ENCODE measurements at regions not wholly inside any gene's neighbourhood (a gene's known extent, or its start where the extent isn't known, plus 50 kb on each side); places are given as distances from the start of the nearest gene placed in this dataset.
A peak's percentile ranks its signal among the peaks of the same experiment; 100 is the strongest.

GRCh38 chr2:67311536-67311935 is 85.6 kb upstream of the ETAA1 start:
- no TSS peak for BruUV-seq (replicated peaks)
- intact Hi-C loops (cut with micrococcal nuclease; ENCODE audit: unreplicated experiment): no loop called here
- Histone ChIP-seq H3K4me1 (replicated peaks; ENCODE audit: insufficient read depth) (peaks cover 12% of the 10 kb centered on the region; the same call in 1 of the 2 replicates), H3K27ac (no peak overlapping the region), H3K4me3 (no peak overlapping the region), H3F3A (ENCODE audit: insufficient read depth, low read depth) (peaks cover 4% of the 10 kb centered on the region; the same call in 1 of the 2 replicates), H3K27me3 (ENCODE audit: insufficient read depth, low read depth) (no peaks in the 10 kb centered on the region), H2AFZ (no peak overlapping the region), H3K4me2 (no peak overlapping the region), H3K36me3 (ENCODE audit: low read depth) (no peaks in the 10 kb centered on the region), H4K20me1 (ENCODE audit: insufficient read depth) (no peaks in the 10 kb centered on the region), H3K9me2 (ENCODE audit: insufficient read depth) (no peaks in the 10 kb centered on the region), H3K79me2 (ENCODE audit: low read depth) (no peaks in the 10 kb centered on the region), H3K9me3 (ENCODE audit: insufficient read depth, low read depth) (no peaks in the 10 kb centered on the region)
- ChIA-PET CTCF (no interaction called here), POLR2A (ENCODE audit: unreplicated experiment) (interaction anchor here (0.5 kb wide), 1 partner anchor 43 kb away, joined by 3 read pairs; no protein-coding TSS in a partner anchor)
- TF ChIP-seq EZH2 (IDR thresholded peaks at IDR 0.05; ENCODE audit: low read depth): no peak
- TF ChIP-seq, protein P1, sequence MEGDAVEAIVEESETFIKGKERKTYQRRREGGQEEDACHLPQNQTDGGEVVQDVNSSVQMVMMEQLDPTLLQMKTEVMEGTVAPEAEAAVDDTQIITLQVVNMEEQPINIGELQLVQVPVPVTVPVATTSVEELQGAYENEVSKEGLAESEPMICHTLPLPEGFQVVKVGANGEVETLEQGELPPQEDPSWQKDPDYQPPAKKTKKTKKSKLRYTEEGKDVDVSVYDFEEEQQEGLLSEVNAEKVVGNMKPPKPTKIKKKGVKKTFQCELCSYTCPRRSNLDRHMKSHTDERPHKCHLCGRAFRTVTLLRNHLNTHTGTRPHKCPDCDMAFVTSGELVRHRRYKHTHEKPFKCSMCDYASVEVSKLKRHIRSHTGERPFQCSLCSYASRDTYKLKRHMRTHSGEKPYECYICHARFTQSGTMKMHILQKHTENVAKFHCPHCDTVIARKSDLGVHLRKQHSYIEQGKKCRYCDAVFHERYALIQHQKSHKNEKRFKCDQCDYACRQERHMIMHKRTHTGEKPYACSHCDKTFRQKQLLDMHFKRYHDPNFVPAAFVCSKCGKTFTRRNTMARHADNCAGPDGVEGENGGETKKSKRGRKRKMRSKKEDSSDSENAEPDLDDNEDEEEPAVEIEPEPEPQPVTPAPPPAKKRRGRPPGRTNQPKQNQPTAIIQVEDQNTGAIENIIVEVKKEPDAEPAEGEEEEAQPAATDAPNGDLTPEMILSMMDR (conservative IDR thresholded peaks at IDR 0.05): no peak
- peak in 1 of 2 experiments; percentile 59 for DNase-seq

GRCh38 chr2:67312871-67313270 is 84.3 kb upstream of the ETAA1 start:
- CTCF ChIA-PET: no interaction called here

DNA sequence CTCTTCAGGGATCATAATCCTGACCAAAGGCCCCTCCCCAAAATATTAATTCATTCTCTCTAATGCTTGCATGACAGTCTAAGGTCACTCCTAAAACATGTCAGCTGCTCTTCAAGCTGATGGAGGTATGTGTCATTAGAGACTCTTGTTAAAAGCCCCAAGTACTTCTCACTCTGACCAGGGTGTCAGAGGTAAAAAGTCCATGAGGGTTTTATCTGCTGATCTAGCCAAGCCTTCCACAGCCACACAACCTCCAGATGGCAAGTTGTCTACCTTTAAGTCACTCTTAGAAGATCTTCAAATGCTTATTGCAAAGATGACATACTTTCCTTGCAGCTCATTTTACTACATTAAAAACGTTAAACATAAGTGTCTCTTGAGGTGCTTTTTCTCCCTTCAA is 83.6 kb upstream of the ETAA1 start:
- CTCF ChIA-PET: no interaction called here

More at GRCh38 chr2:67312871-67313270, 84.3 kb upstream of the ETAA1 start:
- intact Hi-C loops (cut with micrococcal nuclease; ENCODE audit: unreplicated experiment): no loop called here
- BruUV-seq (replicated peaks): no TSS peak
- H2AFZ ChIP-seq: no peak overlapping the region
- H3K4me1 ChIP-seq (replicated peaks; ENCODE audit: insufficient read depth): peaks cover 12% of the 10 kb centered on the region; the same call in 1 of the 2 replicates
- no peak overlapping the region for H3K4me2 ChIP-seq
- H3F3A ChIP-seq (ENCODE audit: insufficient read depth, low read depth): peaks cover 4% of the 10 kb centered on the region; the same call in 1 of the 2 replicates
- H3K27ac ChIP-seq: no peak overlapping the region
- H3K27me3 ChIP-seq (ENCODE audit: insufficient read depth, low read depth): no peaks in the 10 kb centered on the region
- no peak for TF ChIP-seq EZH2 (IDR thresholded peaks at IDR 0.05; ENCODE audit: low read depth)
- TF ChIP-seq, protein P1 (conservative IDR thresholded peaks at IDR 0.05): no peak
- no peak for DNase-seq
- no peaks in the 10 kb centered on the region for H4K20me1 ChIP-seq (ENCODE audit: insufficient read depth)
- H3K36me3 ChIP-seq (ENCODE audit: low read depth): no peaks in the 10 kb centered on the region
- no peaks in the 10 kb centered on the region for H3K79me2 ChIP-seq (ENCODE audit: low read depth)
- POLR2A ChIA-PET (ENCODE audit: unreplicated experiment): no interaction called here
- H3K4me3 ChIP-seq: no peak overlapping the region
- H3K9me3 ChIP-seq (ENCODE audit: insufficient read depth, low read depth): no peaks in the 10 kb centered on the region
- no peaks in the 10 kb centered on the region for H3K9me2 ChIP-seq (ENCODE audit: insufficient read depth)

More for the DNA sequence above, 83.6 kb upstream of the ETAA1 start:
- DNase-seq: no peak
- H3K4me1 ChIP-seq (replicated peaks; ENCODE audit: insufficient read depth): peaks cover 12% of the 10 kb centered on the region; the same call in 1 of the 2 replicates
- peaks cover 4% of the 10 kb centered on the region; the same call in 1 of the 2 replicates for H3F3A ChIP-seq (ENCODE audit: insufficient read depth, low read depth)
- no peak overlapping the region for H2AFZ ChIP-seq
- intact Hi-C loops (cut with micrococcal nuclease; ENCODE audit: unreplicated experiment): no loop called here
- POLR2A ChIA-PET (ENCODE audit: unreplicated experiment): no interaction called here
- no peak overlapping the region for H3K4me3 ChIP-seq
- H3K27ac ChIP-seq: no peak overlapping the region
- no peaks in the 10 kb centered on the region for H3K36me3 ChIP-seq (ENCODE audit: low read depth)
- TF ChIP-seq, protein P1 (conservative IDR thresholded peaks at IDR 0.05): no peak
- no peak for TF ChIP-seq EZH2 (IDR thresholded peaks at IDR 0.05; ENCODE audit: low read depth)
- no peaks in the 10 kb centered on the region for H3K9me2 ChIP-seq (ENCODE audit: insufficient read depth)
- H3K27me3 ChIP-seq (ENCODE audit: insufficient read depth, low read depth): no peaks in the 10 kb centered on the region
- no peaks in the 10 kb centered on the region for H3K79me2 ChIP-seq (ENCODE audit: low read depth)
- no peaks in the 10 kb centered on the region for H4K20me1 ChIP-seq (ENCODE audit: insufficient read depth)
- no peaks in the 10 kb centered on the region for H3K9me3 ChIP-seq (ENCODE audit: insufficient read depth, low read depth)
- no peak overlapping the region for H3K4me2 ChIP-seq
- no TSS peak for BruUV-seq (replicated peaks)
